ENCODE measurements at regions not wholly inside any gene's neighbourhood (a gene's known extent, or its start where the extent isn't known, plus 50 kb on each side); places are given as distances from the start of the nearest gene placed in this dataset.

GRCh38 chr5:167985373-167985772, 306.1 kb upstream of the WWC1 start:
- no peak for DNase-seq
- Mint-ChIP-seq H3K27me3 (no peaks in the 10 kb centered on the region), H3K9me3 (ENCODE audit: insufficient read depth) (peaks cover 3% of the 10 kb centered on the region), H3K4me3 (no peak overlapping the region), H3K4me1 (no peaks in the 10 kb centered on the region), H3K27ac (no peak overlapping the region)
- Histone ChIP-seq H3K27me3 (replicated peaks in 1 of 4; ENCODE audit: control extremely low read depth in 1 of 4, control insufficient read depth in 3 of 4, insufficient read depth in 4 of 4, low read length in 3 of 4) (no peaks in the 10 kb centered on the region), H3K9ac (ENCODE audit: low read length) (no peak overlapping the region), H3K9me3 (ENCODE audit: control extremely low read depth in 1 of 3, control insufficient read depth in 2 of 3, insufficient read depth in 1 of 3, low read length in 2 of 3) (peaks cover 0 to 4% (median 0%) of the 10 kb centered on the region in 3 donors), H4K20me1 (ENCODE audit: control insufficient read depth, insufficient read depth, low read length, poor library complexity, severe bottlenecking) (no peaks in the 10 kb centered on the region), H3K79me2 (ENCODE audit: control insufficient read depth, insufficient read depth, low read length) (no peaks in the 10 kb centered on the region), H2AFZ (ENCODE audit: insufficient read depth, low read depth, low read length, poor library complexity, severe bottlenecking) (no peak overlapping the region), H3K27ac (ENCODE audit: low read length in 2 of 2) (no peak overlapping the region), H3K36me3 (replicated peaks in 1 of 2; ENCODE audit: control extremely low read depth in 1 of 2, control insufficient read depth in 1 of 2, extremely low read depth in 1 of 2, insufficient read depth in 2 of 2, low read length in 1 of 2) (no peaks in the 10 kb centered on the region), H3K4me2 (replicated peaks; ENCODE audit: low read depth, low read length, poor library complexity, severe bottlenecking) (no peak overlapping the region), H3K4me3 (ENCODE audit: control extremely low read depth in 1 of 5, extremely low read depth in 1 of 5, insufficient read depth in 1 of 5, low read depth in 2 of 5, low read length in 4 of 5) (no peak overlapping the region), H3K4me1 (ENCODE audit: control insufficient read depth in 2 of 2, insufficient read depth in 2 of 2, low read length in 2 of 2) (no peaks in the 10 kb centered on the region)
- 91% methylated on average over 7 of the region's 8 CpGs for WGBS (ENCODE audit: insufficient coverage)
- intact Hi-C loops (cut with micrococcal nuclease) = no loop called here
- TF ChIP-seq, protein P1, sequence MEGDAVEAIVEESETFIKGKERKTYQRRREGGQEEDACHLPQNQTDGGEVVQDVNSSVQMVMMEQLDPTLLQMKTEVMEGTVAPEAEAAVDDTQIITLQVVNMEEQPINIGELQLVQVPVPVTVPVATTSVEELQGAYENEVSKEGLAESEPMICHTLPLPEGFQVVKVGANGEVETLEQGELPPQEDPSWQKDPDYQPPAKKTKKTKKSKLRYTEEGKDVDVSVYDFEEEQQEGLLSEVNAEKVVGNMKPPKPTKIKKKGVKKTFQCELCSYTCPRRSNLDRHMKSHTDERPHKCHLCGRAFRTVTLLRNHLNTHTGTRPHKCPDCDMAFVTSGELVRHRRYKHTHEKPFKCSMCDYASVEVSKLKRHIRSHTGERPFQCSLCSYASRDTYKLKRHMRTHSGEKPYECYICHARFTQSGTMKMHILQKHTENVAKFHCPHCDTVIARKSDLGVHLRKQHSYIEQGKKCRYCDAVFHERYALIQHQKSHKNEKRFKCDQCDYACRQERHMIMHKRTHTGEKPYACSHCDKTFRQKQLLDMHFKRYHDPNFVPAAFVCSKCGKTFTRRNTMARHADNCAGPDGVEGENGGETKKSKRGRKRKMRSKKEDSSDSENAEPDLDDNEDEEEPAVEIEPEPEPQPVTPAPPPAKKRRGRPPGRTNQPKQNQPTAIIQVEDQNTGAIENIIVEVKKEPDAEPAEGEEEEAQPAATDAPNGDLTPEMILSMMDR (IDR thresholded peaks at IDR 0.05) = no peak
- no peak for TF ChIP-seq EZH2 (IDR thresholded peaks at IDR 0.05; ENCODE audit: borderline replicate concordance, insufficient read depth, low read depth, low read length, poor library complexity, severe bottlenecking)
- CTCF ChIA-PET = no interaction called here
- POLR2A ChIA-PET = no interaction called here
- ATAC-seq (ENCODE audit: low read depth) = no peak

DNA sequence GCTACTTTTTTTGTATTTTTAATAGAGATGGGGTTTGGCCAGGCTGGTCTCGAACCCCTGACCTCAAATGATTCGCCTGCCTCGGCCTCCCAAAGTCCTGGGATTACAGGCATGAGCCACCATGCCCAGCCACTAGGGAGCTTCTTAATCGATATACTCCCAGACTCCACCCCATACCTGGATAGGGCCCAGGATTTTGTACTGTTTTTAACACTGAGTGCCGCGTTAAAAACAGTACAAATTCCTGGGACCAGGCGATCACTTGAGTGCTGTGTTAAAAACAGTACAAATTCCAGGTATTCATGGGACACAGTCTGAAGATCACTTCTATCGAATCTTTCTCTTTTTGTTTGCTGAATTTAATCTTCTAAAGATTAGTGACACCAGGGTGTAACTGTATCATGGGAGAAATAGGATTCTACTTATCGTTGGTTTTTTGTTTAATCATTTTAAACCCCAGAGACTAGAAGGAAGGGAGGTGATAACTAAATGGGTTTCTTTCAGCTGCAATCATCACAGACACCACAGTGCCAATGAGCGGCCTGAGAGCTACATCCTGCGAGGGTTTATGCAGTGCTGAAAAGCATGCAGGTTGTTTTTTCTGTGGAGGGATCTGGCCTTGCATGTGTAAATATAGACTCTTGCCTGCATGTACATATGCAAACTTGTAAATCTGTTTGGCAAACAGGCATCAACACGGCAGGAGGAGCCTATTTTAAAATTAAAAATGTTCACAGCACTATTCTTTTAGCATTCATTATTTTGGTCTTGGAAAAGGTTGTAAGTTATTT, 303.8 kb upstream of the WWC1 start:
- H3K36me3 ChIP-seq (replicated peaks in 1 of 2; ENCODE audit: control extremely low read depth in 1 of 2, control insufficient read depth in 1 of 2, extremely low read depth in 1 of 2, insufficient read depth in 2 of 2, low read length in 1 of 2) = no peaks in the 10 kb centered on the region
- ATAC-seq (ENCODE audit: low read depth) (no peak), DNase-seq (no peak)
- no peak overlapping the region for H3K9ac ChIP-seq (ENCODE audit: low read length)
- Mint-ChIP-seq H3K4me1 (no peaks in the 10 kb centered on the region), H3K27ac (no peak overlapping the region), H3K4me3 (no peak overlapping the region), H3K9me3 (ENCODE audit: insufficient read depth) (no peaks in the 10 kb centered on the region), H3K27me3 (no peaks in the 10 kb centered on the region)
- CTCF ChIA-PET = interaction anchor here (0.6 kb wide), 1 partner anchor 19 kb away, joined by 4 read pairs; no protein-coding TSS in a partner anchor
- POLR2A ChIA-PET = no interaction called here
- no peaks in the 10 kb centered on the region for H3K27me3 ChIP-seq (replicated peaks in 1 of 4; ENCODE audit: control extremely low read depth in 1 of 4, control insufficient read depth in 3 of 4, insufficient read depth in 4 of 4, low read length in 3 of 4)
- no peaks in the 10 kb centered on the region for H3K4me1 ChIP-seq (ENCODE audit: control insufficient read depth in 2 of 2, insufficient read depth in 2 of 2, low read length in 2 of 2)
- TF ChIP-seq, protein P1 (IDR thresholded peaks at IDR 0.05) = no peak
- no peak for TF ChIP-seq EZH2 (IDR thresholded peaks at IDR 0.05; ENCODE audit: borderline replicate concordance, insufficient read depth, low read depth, low read length, poor library complexity, severe bottlenecking)
- H3K79me2 ChIP-seq (ENCODE audit: control insufficient read depth, insufficient read depth, low read length) = no peaks in the 10 kb centered on the region
- no peaks in the 10 kb centered on the region for H3K9me3 ChIP-seq (ENCODE audit: control extremely low read depth in 1 of 3, control insufficient read depth in 2 of 3, insufficient read depth in 1 of 3, low read length in 2 of 3)
- H3K4me2 ChIP-seq (replicated peaks; ENCODE audit: low read depth, low read length, poor library complexity, severe bottlenecking) = no peak overlapping the region
- H3K4me3 ChIP-seq (ENCODE audit: control extremely low read depth in 1 of 5, extremely low read depth in 1 of 5, insufficient read depth in 1 of 5, low read depth in 2 of 5, low read length in 4 of 5) = no peak overlapping the region
- no peak overlapping the region for H3K27ac ChIP-seq (ENCODE audit: low read length in 2 of 2)
- WGBS (ENCODE audit: insufficient coverage) = 97% methylated on average over 7 of the region's 12 CpGs
- H2AFZ ChIP-seq (ENCODE audit: insufficient read depth, low read depth, low read length, poor library complexity, severe bottlenecking) = no peak overlapping the region
- intact Hi-C loops (cut with micrococcal nuclease) = no loop called here
- no peaks in the 10 kb centered on the region for H4K20me1 ChIP-seq (ENCODE audit: control insufficient read depth, insufficient read depth, low read length, poor library complexity, severe bottlenecking)
